Hindlimb muscle (tissue), 1 donor: ENCODE measurements at regions not wholly inside any gene's neighbourhood (a gene's known extent, or its start where the extent isn't known, plus 50 kb on each side); places are given as distances from the start of the nearest gene placed in this dataset.
"Not testable (repeated sequence)": the region's sequence is repeated elsewhere in the genome, so short reads cannot be mapped to it uniquely, and the experiment has no call there.

ENCODE experiments used
- DNase-seq: peaks from one replicate; pipeline ENCODE4 v3.0.0-alpha.2; 2013

DNA sequence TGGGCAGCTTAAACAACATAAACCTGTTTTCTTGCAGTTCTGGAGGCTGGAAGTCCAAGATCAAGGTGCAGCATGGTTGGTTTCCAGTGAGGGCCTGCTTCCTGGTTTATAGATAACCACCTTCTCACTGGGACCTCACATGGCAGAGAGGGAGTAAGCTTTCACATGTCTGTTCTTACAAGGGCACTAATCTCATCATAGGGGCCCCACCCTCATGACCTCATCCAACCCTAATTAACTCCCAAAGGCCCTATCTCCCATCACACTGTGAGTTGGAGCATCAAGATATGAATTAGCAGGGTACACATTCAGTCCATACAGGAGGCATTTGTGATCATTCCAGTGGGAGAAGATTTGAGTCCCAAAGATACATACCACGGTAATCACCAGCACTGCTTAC lies 50.5 kb upstream of the GRIN2A start:
- no peak for DNase-seq

DNA sequence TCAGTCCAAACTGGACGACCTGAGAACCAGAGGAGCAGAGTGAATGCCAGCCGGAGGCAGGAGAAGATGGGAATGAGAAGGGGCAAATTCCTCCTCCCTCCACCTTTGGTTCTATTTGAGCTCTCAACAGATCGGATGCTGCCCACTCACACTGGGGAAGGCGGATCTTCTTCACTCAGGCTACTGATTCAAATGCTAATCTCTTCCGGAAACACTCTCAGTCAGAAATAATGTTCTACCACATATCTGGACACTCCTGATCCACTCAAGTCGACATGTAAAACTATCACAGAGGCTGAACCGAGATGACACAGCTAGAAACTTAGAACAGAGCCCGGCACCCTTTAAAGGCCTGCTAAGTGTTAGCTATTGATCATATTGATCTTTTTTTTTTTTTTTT lies 57.4 kb upstream of the GRIN2A start:
- no peak for DNase-seq

DNA sequence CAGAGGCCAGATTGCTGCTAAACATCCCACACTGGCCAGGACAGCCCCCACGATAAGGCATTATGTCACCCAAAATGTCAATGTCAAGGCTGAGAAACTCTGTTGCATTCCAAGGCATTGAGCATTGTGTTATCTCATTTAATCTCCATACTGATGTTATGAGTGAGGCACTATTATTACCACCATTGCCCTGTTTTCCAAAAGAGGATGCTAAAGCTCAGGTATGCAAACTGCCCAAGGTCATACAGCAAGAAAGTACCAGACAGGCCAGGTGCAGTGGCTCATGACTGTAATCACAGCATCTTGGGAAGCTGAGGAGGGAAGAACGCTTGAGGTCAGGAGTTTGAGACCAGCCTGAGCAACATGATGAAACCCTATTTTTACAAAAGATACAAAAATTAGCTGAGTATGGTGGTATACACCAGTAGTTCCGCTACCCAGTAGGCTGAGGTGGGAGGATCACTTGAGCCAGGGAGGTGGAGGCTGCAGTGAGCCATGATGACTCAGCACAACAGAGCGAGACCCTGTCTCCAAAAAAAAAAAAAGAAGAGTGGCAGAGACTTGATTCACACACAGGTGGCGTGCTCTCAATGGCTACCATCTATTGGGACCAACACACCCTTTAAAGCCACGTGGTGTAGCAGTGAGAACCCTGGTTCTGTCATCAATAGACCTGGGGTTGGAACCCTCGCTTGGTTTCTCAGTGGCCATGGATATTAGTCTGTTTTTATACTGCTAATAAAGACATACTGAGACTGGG lies 58.8 kb upstream of the GRIN2A start:
- DNase-seq = no peak

DNA sequence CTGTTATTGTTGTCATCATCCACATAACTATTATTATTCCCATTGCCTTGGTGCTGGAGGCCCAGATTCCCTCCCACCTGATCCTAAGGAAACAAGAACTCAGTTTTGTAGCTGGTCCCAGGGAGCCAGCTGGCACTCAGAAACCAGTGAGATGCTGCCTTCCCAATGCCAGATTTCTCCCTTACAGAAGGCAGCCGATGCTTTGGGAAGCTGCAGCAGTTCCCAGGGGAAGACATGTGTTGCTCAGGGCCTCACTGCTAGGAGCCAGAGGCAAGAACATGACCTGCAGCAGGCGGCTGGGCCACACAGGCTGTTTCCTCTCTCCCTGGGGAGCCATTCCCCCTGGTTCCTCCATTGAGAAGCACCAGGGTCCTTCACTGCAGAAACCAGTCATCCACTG lies 59.9 kb upstream of the GRIN2A start:
- no peak for DNase-seq

DNA sequence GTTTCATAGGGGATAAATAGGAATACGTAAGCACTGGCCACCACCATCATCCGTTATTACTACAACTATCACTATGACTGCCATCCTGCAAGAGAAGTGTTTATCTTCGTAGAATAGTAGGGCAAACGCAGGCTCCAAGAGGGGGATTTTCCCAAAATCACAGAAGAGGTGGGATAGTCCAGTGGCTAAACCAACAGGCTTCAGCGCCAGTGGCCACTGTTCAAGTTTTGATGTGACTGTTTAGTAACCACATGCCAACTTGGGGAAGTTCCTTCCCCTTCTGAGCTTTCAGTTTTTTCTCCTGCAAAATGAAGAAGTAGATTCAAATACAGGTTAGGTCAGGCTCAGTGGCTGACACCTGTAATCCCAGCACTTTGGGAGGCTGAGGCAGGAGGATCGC lies 60.7 kb upstream of the GRIN2A start:
- DNase-seq = no peak

DNA sequence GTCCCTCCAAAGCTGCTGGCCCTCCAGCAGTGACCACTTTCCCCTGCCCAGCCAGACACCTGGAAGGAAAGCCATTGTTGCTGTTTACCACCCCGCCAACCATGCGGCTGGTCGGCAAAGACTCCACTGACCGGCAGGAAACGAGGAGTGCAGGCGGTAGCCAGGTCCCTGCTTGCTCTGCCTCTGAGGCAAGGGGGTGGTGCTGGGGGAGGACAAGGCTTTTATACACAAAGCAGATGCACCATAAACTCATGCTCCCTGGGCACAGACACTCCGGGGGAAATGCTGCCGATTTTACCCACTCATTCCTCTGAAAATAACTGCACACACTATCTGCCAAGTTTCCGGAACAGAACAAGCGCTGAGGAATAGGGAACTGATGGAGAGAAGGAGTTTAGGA lies 62.8 kb upstream of the GRIN2A start:
- DNase-seq = no peak

DNA sequence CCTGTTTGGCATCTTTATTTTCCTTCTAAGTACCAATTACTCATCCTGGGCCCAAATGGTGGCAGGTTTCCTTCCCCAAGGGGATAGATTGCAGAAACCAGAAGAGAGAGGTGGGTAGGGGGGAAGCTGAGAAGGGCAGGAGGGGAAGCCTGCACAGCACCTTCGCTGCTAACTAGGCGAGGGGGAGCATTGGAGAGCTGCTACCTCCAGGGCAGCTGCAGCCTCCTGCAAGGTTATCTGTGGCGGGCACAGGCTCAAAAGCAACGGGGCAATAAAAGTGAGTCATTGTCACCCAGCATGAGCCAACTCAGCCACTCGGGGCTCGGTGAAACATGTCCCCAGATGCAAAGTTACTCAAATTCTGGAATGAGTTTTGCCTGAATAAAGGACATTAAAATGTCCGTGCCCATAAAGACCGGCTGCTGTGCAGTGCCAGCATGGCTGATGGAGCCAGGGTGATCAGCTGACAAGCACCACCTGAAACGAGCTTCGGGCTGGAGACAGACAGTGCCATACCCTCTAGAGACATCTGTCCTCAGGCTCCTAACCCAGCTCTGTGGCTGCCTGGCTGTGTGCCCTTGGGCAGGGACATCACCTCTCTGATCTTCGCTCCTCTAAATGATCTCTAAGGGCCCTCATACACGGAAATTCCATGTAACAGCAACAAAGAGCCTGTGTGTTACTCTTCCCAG lies 68.1 kb upstream of the GRIN2A start:
- DNase-seq = no peak

DNA sequence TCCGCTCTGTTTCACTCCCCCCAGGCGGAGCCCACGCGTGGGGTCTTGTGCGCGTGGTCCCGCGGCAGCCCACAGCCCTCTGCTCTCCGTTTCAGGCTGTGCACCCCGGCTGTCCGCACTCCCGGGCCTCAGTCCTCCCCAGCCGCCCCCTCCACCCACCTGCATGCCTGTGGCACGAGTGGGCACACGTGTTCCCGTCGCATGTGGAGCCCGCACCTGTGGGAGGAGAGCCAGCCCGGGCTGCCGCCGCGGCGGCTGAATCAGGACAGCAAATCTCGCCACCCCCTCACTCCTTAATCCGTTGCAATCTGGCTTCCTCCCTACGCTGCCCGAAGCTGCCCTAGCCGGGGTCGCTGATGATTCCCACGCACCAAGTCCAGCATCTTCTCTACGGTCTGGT lies 69.9 kb upstream of the GRIN2A start:
- no peak for DNase-seq

DNA sequence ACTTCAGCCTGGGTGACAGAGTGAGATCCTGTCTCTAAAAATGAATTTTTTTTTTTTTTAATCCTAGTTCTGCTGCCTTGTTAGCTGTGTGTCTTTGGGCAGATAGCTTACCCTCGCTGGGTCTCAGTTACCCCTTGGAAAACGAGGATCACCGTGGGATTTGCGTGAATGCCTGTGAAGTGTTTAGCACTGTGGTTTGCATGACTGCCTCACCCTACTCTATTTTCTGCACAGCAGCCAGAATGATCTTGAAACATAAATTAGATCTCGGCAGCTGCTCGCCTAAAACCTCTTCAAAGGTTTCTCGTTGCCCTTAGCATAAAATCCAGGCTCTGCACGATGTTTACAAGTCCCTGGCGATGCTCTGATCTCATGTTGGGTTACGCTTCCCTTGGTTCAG lies 71.2 kb upstream of the GRIN2A start:
- DNase-seq = no peak

DNA sequence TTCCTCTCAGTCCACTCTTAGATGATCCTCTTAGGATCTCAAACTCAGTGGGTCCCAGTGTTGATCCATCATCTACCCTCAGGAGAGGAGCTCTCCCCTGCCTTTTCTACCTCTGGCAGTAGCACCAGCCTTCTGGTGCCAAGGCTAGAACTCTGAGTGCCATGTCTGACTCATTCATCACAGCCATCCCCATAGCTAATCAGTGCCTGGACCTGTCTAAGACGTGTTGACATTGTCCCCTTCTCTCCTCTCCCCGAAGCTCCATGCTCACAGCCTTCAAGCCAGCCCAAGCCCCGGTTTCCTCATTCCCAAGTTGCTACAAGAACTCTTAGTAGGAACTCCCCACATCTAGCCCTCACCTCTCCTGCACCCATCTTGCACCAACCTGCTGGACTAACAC lies 73.5 kb upstream of the GRIN2A start:
- DNase-seq = no peak

DNA sequence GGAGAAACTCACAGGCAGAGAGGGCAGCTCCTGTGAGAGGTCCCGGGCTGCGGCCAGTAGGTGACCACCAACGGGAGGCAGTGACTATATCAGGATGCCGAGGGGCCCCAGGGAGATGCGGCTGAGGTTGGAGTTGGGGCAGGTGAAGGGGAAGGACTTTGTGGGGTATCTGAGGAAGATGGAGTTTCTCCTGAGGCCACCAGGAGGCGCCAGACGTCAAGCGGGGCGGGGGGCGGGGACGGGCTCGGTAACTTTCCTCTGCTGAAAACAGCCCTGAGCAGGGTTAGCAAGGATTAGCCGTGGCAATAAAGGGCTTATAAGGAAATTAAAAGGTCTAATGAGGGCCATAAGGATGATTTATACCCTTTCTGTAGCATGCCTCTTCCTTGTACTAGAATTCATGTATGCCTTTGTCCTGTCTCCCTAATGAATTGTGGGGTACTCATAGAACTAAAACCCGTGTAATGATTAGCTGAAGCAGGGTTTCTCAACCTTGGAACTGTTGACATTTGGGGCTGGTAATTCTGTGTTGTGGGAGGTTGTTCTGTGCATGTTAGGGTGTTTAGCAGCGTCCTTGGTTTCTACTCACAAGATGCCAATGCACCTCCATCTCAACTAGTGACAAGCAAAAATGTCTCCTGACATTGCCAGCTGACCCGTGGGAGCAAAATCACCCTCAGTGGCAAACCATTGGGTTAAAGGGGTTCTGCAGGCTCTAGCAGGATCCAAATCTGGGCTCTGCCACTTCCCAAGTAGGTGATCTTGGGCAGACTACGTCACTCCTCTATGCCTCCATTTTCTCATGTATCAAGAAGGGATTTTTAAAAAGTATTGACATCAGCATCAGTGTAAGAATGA lies 74.8 kb upstream of the GRIN2A start:
- peak; percentile 11 for DNase-seq

DNA sequence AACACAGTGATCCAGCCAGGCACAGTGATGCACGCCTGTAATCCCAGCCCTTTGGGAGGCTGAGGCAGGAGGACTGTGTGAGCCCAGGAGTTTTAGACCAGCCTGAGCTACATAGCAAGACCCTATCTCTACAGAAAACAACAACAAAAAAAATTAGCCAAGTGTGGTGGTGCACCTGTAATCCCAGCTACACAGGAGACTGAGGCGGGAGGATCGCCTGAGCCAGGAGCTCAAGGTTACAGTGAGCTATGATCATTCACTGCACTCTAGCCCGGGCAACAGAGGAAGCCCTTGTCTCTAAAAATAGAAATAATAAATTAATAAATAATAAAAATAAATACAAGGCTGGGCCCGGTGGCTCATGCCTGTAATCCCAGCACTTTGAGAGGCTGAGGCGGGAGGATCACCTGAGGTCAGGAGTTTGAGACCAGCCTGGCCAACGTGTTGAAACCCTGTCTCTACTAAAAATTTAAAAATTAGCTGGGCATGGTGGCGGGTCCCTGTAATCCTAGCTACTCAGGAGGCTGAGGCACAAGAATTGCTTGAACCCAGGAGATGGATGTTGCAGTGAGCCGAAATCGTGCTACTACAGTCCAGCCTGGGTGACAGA lies 75.5 kb upstream of the GRIN2A start:
- not testable (repeated sequence) for DNase-seq

DNA sequence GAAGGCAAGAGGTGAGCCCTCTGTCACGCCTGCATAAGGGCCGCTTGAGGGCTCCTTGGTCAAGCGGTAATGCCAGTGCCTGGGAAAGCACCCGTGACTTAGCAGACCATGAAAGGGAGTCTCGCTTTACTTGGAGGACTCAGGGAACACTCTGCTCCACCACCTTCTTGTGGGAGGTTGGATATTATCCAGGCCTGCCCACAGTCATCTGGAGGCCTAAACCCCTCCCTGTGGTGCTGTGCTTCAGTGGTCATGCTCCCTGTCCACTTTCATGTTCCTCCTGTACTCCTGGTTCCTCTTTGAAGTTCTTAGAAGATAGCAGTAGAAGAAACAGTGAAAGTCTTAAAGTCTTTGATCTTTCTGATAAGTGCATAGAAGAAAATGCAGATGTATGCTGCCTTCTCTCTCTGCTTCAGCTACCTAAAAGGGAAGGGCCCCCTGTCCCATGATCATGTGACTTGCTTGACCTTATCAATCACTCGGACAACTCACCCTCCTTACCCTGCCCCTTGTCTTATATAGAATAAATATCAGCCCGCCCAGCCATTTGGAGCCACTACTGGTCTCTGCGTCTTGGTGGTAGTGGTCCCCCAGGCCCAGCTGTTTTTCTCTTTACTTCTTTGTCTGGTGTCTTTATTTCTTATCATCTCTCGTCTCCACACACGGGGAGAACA lies 76.8 kb upstream of the GRIN2A start:
- not testable (repeated sequence) for DNase-seq

DNA sequence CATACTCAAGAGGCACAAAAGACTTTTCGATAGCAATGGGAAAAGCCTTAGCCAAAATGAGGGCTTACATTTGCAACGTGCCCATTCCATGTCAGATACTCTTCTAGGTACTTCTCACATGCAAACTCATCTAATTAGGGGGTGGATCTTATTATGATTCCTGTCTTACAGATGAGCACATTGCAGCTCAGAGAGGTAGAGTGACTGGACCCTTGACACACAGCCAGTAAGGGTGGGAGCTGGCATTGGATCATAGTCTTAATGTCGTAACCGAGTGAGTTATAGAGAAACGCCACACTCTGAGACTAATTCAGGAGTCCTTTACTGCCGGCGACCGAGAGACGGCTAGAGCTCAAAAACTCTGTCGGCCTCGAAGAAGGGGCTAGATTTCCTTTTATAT lies 78.8 kb upstream of the GRIN2A start:
- DNase-seq = no peak

DNA sequence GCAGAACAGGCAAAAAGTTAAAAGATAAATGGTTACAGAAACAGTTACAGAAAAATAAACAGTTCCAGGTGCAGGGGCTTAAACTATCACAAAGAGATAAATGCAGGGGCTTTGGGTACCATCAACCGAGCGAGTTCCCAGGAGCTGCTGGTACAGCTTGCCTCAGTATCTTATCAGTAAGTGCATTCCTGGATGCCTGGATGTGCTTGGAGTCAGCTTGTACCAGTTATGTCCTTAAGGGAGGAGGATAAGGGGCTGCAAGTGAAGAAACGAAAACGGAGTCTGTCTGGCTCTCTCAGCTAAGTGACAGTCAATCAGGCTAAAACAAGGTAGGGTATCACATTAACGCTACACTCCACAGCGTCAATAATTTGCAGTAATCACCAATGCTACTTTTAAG lies 79.3 kb upstream of the GRIN2A start:
- not testable (repeated sequence) for DNase-seq

DNA sequence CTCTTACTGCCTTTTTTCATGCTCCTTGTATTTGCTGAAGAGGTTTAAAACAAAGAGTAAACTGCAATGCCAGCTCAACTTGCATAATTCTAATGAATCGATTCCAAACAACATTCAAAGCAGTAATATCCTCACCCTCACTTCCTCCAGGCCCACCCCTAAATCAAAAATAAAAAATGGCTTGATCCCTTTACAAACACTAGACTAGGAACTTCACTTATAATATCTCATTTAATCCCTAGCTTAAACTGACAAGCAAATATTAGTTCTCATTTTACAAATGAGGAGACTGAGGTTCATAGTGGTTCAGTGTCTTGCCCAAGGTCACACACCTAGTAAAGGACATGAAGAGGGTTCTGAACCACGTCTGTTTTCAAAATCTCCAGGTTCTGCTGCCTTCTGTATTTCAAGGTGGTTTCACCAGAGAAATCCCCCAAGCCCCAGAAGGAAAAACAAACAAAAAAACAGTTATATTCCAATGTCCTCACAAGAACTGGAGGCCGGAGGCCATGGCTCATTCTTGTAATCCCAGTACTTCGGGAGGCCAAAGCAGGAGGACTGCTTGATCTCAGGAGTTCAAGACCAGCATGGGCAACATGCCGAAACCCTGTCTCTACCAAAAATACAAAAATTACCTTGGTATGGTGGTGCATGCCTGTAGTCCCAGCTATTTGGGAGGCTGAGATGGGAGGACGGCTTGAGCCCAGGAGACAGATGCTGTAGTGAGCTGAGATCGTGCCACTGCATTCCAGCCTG lies 80.3 kb upstream of the GRIN2A start:
- no peak for DNase-seq

DNA sequence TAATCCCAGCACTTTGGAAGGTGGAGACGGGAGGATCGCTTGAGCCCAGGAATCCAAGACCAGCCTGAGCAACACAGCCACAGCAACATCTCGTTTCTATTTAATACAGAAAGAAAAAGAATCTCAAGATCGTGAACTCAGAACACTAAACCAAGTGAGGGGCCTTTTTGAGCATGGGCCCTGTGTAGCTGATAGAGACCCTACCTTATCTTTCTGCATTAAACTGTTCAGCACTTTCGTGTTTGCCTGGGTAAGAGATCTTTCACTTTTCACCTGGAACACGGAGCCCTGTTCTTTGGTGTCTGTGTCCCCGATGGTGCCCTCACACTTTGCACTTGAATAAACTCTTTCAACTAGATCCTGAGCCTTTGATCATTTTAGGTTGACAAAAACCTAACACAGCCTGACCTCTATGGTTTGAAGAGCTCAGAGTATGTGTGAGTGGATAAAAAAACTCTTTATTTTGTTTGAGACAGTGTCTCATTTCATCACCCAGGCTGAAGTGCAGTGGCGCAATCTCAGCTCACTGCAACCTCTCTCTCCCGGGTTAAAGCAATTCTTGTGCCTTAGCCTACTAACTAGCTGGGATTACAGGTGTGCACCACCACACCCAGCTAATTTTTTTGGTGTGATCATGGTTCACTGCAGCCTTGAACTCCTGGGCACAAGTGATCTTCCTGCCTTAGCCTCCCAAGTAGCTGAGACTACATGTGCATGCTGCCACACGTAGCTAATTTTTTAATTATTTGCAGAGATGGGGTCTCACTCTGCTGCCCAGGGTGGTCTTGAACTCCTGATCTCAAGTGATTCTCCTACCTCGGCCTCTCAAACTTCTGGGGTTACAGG lies 83.8 kb upstream of the GRIN2A start:
- DNase-seq = no peak

DNA sequence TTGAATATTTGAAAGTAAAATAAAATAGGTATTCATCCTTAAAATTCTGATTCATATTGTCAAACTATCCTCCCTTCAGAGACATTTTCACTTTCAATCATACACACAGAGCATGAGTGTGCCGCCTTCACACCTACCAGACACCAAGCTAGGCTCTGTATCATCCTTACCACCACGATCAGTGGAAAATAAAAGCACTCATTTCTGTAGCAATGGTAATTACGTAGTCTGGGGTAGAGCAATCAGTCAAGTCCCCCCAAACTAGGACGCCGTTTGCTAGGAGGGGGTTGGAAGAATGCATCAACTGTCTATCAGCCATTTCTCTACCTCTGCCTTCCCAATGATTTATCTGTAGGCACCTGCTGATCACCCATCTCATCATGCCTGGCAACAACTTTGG lies 84.6 kb upstream of the GRIN2A start:
- DNase-seq = no peak

DNA sequence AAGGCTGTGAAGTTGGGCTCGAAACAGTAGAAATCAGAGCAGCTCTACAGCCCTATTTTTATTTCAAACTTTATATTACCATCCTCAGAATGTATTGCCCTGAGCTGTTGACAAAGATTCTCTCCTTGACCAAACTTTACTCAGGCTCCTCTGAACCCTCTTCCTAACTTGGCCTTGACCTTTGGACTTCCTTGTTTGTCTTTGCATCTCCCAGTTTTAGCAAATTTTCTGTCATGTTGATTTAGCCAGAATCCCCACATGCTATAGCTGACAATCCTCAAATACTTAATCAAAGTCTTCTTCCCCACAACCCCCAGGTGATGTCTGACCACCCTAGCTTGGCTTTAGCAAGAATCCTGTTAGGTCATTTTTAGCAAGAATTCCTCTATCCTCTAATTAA lies 87.4 kb upstream of the GRIN2A start:
- DNase-seq = no peak

DNA sequence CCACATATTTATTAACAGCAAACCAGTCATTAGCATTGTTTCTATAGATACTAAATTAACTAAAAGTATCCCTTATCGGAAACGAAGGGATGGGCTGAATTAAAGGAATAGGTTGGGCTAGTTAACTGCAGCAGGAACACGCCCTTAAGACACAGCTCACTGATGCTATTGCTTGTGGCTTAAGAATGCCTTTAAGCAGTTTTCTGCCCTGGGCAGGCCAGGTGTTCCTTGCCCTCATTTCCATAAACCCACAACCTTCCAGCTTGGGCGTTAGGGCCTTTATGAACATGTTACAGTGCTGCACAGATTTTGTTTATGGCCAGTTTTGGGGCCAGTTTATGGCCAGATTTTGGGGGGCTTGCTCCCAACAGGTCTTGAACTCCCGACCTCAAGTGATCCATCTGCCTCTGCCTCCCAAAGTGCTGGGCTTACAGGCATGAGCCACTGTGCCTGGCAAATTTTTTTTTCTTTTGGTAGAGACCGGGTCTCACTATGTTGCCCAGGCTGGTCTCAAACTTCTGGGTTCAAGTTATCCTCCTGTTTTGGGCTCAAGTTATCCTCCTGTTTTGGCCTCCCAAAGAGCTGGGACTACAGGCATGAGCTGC lies 90.1 kb upstream of the GRIN2A start:
- DNase-seq = not testable (repeated sequence)
